Heart left ventricle (tissue), 16 donors: ENCODE measurements at regions not wholly inside any gene's neighbourhood (a gene's known extent, or its start where the extent isn't known, plus 50 kb on each side); places are given as distances from the start of the nearest gene placed in this dataset.

Experiments used
- ATAC-seq, 4 donors: fragments of 200-7000 bp; cut with Tn5 transposase; one replicate each; pipeline ENCODE4 v1.9.1; 2020 to 2022; ENCODE audit warnings: moderate library complexity in 4 of 4, mild to moderate bottlenecking in 3 of 4, moderate number of reproducible peaks in 1 of 4
- DNase-seq, 5 donors: peaks; one replicate each; pipeline ENCODE4 v3.0.0-alpha.2; 2020
- H3K27ac ChIP-seq, 12 donors: fragments of 200-600 bp; sonication (generic) in 4 of 12; one replicate each; pipeline versions ENCODE4 v1.5.0 to v1.8.0; 2016 to 2022; ENCODE audit warnings: mild to moderate bottlenecking in 2 of 12
- H3K27me3 ChIP-seq, 9 donors: fragments of 200-600 bp; sonication (generic) in 2 of 9; one replicate each; pipeline versions ENCODE4 v1.5.1 to v1.8.0; 2016 to 2022; ENCODE audit warnings: mild to moderate bottlenecking in 3 of 9
- H3K36me3 ChIP-seq, 9 donors: fragments of 200-600 bp; sonication (generic) in 2 of 9; one replicate each; pipeline versions ENCODE4 v1.5.0 to v1.8.0; 2018 to 2022; ENCODE audit warnings: mild to moderate bottlenecking in 2 of 9
- H3K4me1 ChIP-seq, 12 donors: fragments of 200-600 bp; sonication (generic) in 4 of 12; one replicate each; pipeline versions ENCODE4 v1.5.0 to v1.8.0; 2016 to 2022; ENCODE audit warnings: mild to moderate bottlenecking in 3 of 12
- H3K4me3 ChIP-seq, 12 donors: fragments of 200-600 bp; sonication (generic) in 4 of 12; one replicate each; pipeline versions ENCODE4 v1.5.0 to v1.8.0; 2017 to 2022; ENCODE audit warnings: mild to moderate bottlenecking in 9 of 12, moderate library complexity in 4 of 12
- H3K9me3 ChIP-seq, 12 donors: fragments of 200-600 bp; sonication (generic) in 4 of 12; one replicate each; pipeline versions ENCODE4 v1.5.0 to v1.8.0; 2016 to 2022; ENCODE audit warnings: mild to moderate bottlenecking in 1 of 12
- POLR2A ChIP-seq, 2 donors: fragments of 450-650 bp; IDR thresholded peaks; one replicate each; pipeline ENCODE4 v1.6.1; 2017; ENCODE audit warnings: antibody characterized with exemption in 2 of 2, mild to moderate bottlenecking in 2 of 2, moderate library complexity in 2 of 2
- WGBS, 4 donors: extraction: QIAGEN DNeasy Blood & Tissue Kit in 2 of 4; methylation state at CpG; one replicate each; pipeline versions ENCODE4 v1.1.5 to v1.1.7; 2013 to 2018; 5-methylcytosine and 5-hydroxymethylcytosine counted together
- intact Hi-C, 10 donors: fragments of 100-400 bp; cut with DNase I; formaldehyde crosslinking; loops; one replicate each; pipeline versions ENCODE4 v1.11.1 to v1.14.2; 2022
- TF ChIP-seq, protein P1 (sequence below), 12 donors: fragments of 200-600 bp; sonication (generic) in 4 of 12; IDR thresholded peaks; one replicate each; pipeline versions ENCODE4 v1.5.0 to v1.8.0; 2018 to 2022; ENCODE audit warnings: antibody characterized with exemption in 12 of 12, mild to moderate bottlenecking in 5 of 12
- donor health status: ischemic (EF 13 %, LVEDD 7.1; RV severe dilation, severe dysfunction).
- donor health status: healthy with polysubstance abuse.
- donor health status: DM: no; HTN: yes; CAD: no.
- donor health status: DM: no; HTN: no; CAD: no.
- donor health status: ischemic (EF 25% LVEDD 6.9; RV normal size, moderate dysfunction).
- donor health status: ischemic (EF 25% LVEDD 5.7; RV mildly dilated, moderate dysfunction).
- donor health status: healthy.
- donor health status: DM: yes; HTN: yes; CAD: no.
- donor health status: ischemic (EF 35%, LVEDD 5.7; RV mildly dilated, moderate dysfunction).
- donor health status: nonischemic (EF 11% LVEDD 7.7; RV severe dilation, severe dysfunction).
- donor health status: DM: yes; HTN: yes; CAD: no.
- donor health status: PGD.
- donor health status: ischemic (EF 29% LVEDD 5.4; RV normal size, mild dysfunction).
- donor health status: nonischemic (EF 23%, LVEDD 6.1; RV moderate dilation, normal function).

DNA sequence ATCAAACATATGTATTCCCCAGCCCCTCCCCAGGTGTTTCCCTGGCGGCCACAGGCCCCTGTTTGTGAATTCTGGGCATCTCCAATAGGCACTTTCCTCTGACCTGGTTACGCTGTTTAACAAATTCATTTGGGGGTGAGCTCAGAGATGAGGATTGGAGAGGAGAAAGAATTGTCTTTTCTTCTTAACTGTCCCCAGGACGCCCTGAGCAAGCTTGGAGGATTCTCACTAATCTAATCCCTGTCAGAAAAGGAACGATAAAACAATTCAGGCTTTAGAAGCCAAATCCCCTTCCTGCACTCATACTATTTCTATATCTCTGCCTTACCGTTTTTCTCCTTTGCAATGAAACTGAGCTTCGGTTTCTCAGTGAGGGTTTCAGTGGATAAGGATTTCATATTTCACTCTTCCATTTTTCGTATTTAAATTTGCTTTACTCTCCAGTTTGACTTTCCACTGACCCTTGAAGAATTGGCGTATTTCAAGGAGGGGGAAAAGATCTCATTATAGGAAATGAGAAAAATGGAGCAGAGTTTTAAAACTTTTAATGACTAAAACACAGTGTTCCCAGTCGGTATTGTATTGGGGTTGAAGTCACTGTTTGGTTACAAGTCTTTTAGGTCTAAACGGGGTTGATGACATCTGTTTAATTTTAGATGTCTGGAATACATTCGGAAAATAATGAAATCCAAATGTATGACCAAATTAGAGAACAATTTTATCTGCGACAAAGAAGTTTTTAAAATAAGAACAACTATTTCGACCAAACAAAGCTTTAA is 180.1 kb downstream of the MACROH2A1 start:
- TF ChIP-seq, protein P1, sequence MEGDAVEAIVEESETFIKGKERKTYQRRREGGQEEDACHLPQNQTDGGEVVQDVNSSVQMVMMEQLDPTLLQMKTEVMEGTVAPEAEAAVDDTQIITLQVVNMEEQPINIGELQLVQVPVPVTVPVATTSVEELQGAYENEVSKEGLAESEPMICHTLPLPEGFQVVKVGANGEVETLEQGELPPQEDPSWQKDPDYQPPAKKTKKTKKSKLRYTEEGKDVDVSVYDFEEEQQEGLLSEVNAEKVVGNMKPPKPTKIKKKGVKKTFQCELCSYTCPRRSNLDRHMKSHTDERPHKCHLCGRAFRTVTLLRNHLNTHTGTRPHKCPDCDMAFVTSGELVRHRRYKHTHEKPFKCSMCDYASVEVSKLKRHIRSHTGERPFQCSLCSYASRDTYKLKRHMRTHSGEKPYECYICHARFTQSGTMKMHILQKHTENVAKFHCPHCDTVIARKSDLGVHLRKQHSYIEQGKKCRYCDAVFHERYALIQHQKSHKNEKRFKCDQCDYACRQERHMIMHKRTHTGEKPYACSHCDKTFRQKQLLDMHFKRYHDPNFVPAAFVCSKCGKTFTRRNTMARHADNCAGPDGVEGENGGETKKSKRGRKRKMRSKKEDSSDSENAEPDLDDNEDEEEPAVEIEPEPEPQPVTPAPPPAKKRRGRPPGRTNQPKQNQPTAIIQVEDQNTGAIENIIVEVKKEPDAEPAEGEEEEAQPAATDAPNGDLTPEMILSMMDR (IDR thresholded peaks at IDR 0.05): no peak
- TF ChIP-seq POLR2A (IDR thresholded peaks at IDR 0.05): no peak
- no peak overlapping the region for H3K27ac ChIP-seq
- peaks cover 0 to 6% (median 0%) of the 10 kb centered on the region in 12 donors for H3K4me1 ChIP-seq
- intact Hi-C loops: no loop called here
- ATAC-seq (no peak), DNase-seq (no peak)
- H3K4me3 ChIP-seq: no peak overlapping the region
- no peaks in the 10 kb centered on the region for H3K9me3 ChIP-seq
- no peaks in the 10 kb centered on the region for H3K27me3 ChIP-seq
- H3K36me3 ChIP-seq: no peaks in the 10 kb centered on the region
- WGBS, 4 donors: 76 to 82% (median 80%) methylated on average over 13 of the region's 13 CpGs

GRCh38 chr5:135218486-135218755 is 180.6 kb downstream of the MACROH2A1 start:
- ATAC-seq: no peak
- TF ChIP-seq POLR2A (IDR thresholded peaks at IDR 0.05): no peak
- TF ChIP-seq, protein P1 (IDR thresholded peaks at IDR 0.05): no peak
- no peak overlapping the region for H3K4me3 ChIP-seq
- intact Hi-C loops: no loop called here
- H3K9me3 ChIP-seq: no peaks in the 10 kb centered on the region
- DNase-seq: no peak
- no peaks in the 10 kb centered on the region for H3K27me3 ChIP-seq
- no peaks in the 10 kb centered on the region for H3K36me3 ChIP-seq
- WGBS, 4 donors: 89 to 96% (median 90%) methylated on average over 3 of the region's 3 CpGs
- no peak overlapping the region for H3K27ac ChIP-seq
- H3K4me1 ChIP-seq: peaks cover 0 to 6% (median 0%) of the 10 kb centered on the region in 12 donors

DNA sequence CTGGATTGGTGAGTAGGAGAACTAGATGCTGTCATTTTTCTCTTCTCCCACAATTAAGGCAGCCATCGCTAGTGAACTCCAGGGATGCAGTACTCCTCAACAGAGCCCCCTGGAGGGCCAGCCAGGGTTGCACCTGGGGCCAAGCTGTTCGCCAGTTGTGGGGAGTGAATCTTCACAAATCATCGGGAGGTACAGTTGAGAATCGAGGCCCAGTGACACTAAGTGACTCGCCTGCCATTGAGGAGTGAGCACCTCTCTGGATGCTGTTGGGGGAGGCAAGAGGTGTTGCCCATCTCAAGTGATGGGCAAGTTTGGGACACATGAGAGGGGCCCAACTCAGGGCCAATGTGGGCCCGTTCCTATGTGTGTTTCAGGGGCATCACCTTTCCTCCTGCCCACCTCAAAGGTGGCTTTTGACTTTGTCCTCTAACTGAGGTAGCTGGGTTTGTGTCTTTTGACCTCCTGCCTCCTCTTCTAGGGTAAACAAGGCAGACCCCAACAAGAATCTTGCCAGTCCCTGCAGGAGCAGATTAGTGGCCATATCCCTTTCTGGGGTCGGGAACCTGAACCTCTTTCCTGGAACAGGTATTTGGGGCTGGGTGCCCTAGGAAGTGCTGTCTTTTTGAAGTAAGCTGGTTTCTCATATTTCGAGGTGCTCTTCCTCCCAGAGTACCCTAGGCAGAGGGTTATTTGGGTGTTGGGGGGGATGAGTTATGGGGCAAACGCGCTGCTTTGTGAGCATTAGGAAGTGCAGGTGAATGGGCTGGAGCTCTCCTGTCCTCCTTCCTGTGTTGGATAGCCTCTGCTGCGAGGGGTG is 181.2 kb downstream of the MACROH2A1 start:
- no peak overlapping the region for H3K27ac ChIP-seq
- no peaks in the 10 kb centered on the region for H3K27me3 ChIP-seq
- intact Hi-C loops: no loop called here
- peaks cover 0 to 6% (median 0%) of the 10 kb centered on the region in 12 donors for H3K4me1 ChIP-seq
- no peaks in the 10 kb centered on the region for H3K9me3 ChIP-seq
- no peak overlapping the region for H3K4me3 ChIP-seq
- 81 to 88% (median 84%) methylated on average over 10 to 11 of the region's 11 CpGs for WGBS, 4 donors
- no peak for ATAC-seq
- no peak for TF ChIP-seq POLR2A (IDR thresholded peaks at IDR 0.05)
- TF ChIP-seq, protein P1 (IDR thresholded peaks at IDR 0.05): no peak
- H3K36me3 ChIP-seq: no peaks in the 10 kb centered on the region
- peak in 1 of 5 donors; percentile 11 for DNase-seq

- H3K4me3 ChIP-seq: no peak overlapping the region
- H3K27ac ChIP-seq: no peak overlapping the region
- H3K4me1 ChIP-seq: peaks cover 0 to 6% (median 0%) of the 10 kb centered on the region in 12 donors
- DNase-seq: no peak
- TF ChIP-seq, protein P1 (IDR thresholded peaks at IDR 0.05): no peak
- TF ChIP-seq POLR2A (IDR thresholded peaks at IDR 0.05): no peak
- intact Hi-C loops: no loop called here
- no peaks in the 10 kb centered on the region for H3K27me3 ChIP-seq
- H3K9me3 ChIP-seq: no peaks in the 10 kb centered on the region
- ATAC-seq: no peak
- H3K36me3 ChIP-seq: no peaks in the 10 kb centered on the region
Measured at GRCh38 chr5:135216471-135217343, 182.3 kb downstream of the MACROH2A1 start.
